SH-SY5Y (cell line): ENCODE measurements at regions not wholly inside any gene's neighbourhood (a gene's known extent, or its start where the extent isn't known, plus 50 kb on each side); places are given as distances from the start of the nearest gene placed in this dataset.

Source experiments
- GATA2 ChIP-seq: IDR thresholded peaks from 2 replicates; pipeline ENCODE4 v1.6.1; 2011; ENCODE audit warnings: mild to moderate bottlenecking, low read depth, low read length
- GATA3 ChIP-seq: IDR thresholded peaks from 2 replicates; pipeline ENCODE4 v1.6.1; 2011; ENCODE audit warnings: low read depth, mild to moderate bottlenecking, low read length, moderate library complexity

- TF ChIP-seq GATA2 (no peak), GATA3 (no peak)
These were observed 138.5 kb upstream of the ARPP21 start for GRCh38 chr3:35500641-35501350.
